ENCODE measurements at regions not wholly inside any gene's neighbourhood (a gene's known extent, or its start where the extent isn't known, plus 50 kb on each side); places are given as distances from the start of the nearest gene placed in this dataset.

DNA sequence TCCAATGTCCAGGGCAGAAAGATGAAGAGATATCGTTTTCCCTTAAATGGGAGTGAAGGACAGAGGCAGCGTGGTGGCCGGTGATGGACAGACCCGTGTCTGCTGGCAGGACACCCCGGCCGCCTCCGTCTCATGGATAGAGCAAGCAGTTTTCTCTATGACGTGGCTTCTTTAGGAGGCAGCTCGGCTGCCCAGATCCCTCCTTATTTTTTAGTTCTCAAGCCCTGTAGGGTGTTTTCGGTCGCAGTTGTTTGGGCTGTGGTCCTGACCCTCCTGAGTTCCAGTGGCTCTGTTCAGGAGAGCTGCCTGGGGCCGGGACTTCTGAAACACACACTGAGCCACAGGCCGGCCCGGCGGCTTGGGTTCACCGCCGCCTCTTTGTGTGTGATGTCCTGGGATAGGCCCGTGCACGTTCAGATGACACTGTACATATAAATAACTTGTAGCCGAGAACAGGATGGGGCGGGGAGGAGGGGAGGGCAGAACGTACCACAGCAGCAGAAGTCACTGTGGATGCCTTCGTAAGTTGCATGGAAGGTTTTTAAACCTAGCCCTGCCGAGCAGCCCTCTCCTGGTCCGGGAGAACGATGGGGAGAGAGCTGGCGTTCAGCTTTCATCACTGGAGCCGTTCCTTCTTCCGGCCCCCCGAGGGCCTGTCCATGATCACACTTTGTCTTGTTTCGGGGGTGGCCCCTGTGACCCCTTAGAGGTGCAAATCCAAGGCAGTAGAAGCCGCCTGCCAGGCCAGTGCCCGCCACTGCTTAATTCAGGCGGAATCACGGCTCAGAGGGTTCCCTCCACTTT is 65.2 kb downstream of the SIK1 start:
- TF ChIP-seq, protein P1, sequence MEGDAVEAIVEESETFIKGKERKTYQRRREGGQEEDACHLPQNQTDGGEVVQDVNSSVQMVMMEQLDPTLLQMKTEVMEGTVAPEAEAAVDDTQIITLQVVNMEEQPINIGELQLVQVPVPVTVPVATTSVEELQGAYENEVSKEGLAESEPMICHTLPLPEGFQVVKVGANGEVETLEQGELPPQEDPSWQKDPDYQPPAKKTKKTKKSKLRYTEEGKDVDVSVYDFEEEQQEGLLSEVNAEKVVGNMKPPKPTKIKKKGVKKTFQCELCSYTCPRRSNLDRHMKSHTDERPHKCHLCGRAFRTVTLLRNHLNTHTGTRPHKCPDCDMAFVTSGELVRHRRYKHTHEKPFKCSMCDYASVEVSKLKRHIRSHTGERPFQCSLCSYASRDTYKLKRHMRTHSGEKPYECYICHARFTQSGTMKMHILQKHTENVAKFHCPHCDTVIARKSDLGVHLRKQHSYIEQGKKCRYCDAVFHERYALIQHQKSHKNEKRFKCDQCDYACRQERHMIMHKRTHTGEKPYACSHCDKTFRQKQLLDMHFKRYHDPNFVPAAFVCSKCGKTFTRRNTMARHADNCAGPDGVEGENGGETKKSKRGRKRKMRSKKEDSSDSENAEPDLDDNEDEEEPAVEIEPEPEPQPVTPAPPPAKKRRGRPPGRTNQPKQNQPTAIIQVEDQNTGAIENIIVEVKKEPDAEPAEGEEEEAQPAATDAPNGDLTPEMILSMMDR (conservative IDR thresholded peaks at IDR 0.05; ENCODE audit: low read length) = no peak
- no peak for TF ChIP-seq EZH2phosphoT487 (IDR thresholded peaks at IDR 0.05; ENCODE audit: borderline replicate concordance)

Data from Loucy (cell line).